Endothelial cell of umbilical vein (primary cell): ENCODE measurements at regions not wholly inside any gene's neighbourhood (a gene's known extent, or its start where the extent isn't known, plus 50 kb on each side); places are given as distances from the start of the nearest gene placed in this dataset.
"Not testable (repeated sequence)": the region's sequence is repeated elsewhere in the genome, so short reads cannot be mapped to it uniquely, and the experiment has no call there.

Source experiments
- CTCF ChIP-seq, 2 donors: IDR thresholded peaks; 1 replicate in 1 of 2; 2 replicates in 1 of 2; pipeline ENCODE4 v1.5.1; 2011; ENCODE audit warnings: low read length in 2 of 2, mild to moderate bottlenecking in 2 of 2, moderate library complexity in 2 of 2, control low read depth in 1 of 2, inconsistent platforms in 1 of 2, low read depth in 1 of 2; ENCODE audit not compliant: insufficient read depth in 1 of 2; ENCODE audit errors: extremely low read depth in 1 of 2
- EZH2 ChIP-seq: IDR thresholded peaks from 2 replicates; pipeline ENCODE4 v1.6.1; 2012; ENCODE audit warnings: borderline replicate concordance, low read depth, mild to moderate bottlenecking, moderate library complexity, low read length, inconsistent platforms; ENCODE audit not compliant: severe bottlenecking
- FOS ChIP-seq: IDR thresholded peaks from 2 replicates; pipeline ENCODE4 v1.6.1; 2011; ENCODE audit warnings: mild to moderate bottlenecking, low read length, moderate library complexity, borderline replicate concordance; ENCODE audit not compliant: insufficient read depth
- GATA2 ChIP-seq: IDR thresholded peaks from 2 replicates; pipeline ENCODE4 v1.7.0; 2011; ENCODE audit warnings: low read depth, mild to moderate bottlenecking, moderate library complexity, mixed read lengths, low read length; ENCODE audit not compliant: insufficient read length, insufficient read depth
- JUN ChIP-seq: IDR thresholded peaks from 2 replicates; pipeline ENCODE4 v1.6.1; 2011; ENCODE audit warnings: borderline replicate concordance, low read depth; ENCODE audit not compliant: insufficient read length, insufficient read depth
- MAX ChIP-seq: IDR thresholded peaks from 2 replicates; pipeline ENCODE4 v1.6.1; 2011; ENCODE audit not compliant: insufficient read depth, insufficient read length
- MYC ChIP-seq: IDR thresholded peaks from one replicate; pipeline ENCODE4 v1.6.1; 2011; ENCODE audit warnings: mild to moderate bottlenecking, low read depth, low read length
- POLR2A ChIP-seq: IDR thresholded peaks from 2 replicates; pipeline ENCODE4 v1.6.1; 2012; ENCODE audit warnings: low read depth, mild to moderate bottlenecking, control low read depth, low read length
- POLR2AphosphoS5 ChIP-seq: IDR thresholded peaks from 2 replicates; pipeline ENCODE4 v1.6.1; 2012; ENCODE audit warnings: low read depth, mild to moderate bottlenecking, control low read depth, low read length, moderate library complexity; ENCODE audit not compliant: insufficient read depth

DNA sequence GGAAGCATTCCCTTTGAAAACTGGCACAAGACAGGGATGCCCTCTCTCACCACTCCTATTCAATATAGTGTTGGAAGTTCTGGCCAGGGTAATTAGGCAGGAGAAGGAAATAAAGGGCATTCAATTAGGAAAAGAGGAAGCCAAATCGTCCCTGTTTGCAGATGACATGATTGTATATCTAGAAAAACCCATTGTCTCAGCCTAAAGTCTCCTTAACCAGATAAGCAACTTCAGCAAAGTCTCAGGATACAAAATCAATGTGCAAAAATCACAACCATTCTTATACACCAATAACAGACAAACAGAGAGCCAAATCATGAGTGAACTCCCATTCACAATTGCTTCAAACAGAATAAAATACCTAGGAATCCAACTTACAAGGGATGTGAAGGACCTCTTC, 1521.3 kb upstream of the TPTE start:
- not testable (repeated sequence) for TF ChIP-seq POLR2A; EZH2; CTCF (IDR thresholded peaks at IDR 0.05; ENCODE audit: extremely low read depth in 1 of 2, insufficient read depth in 1 of 2, low read depth in 1 of 2, low read length in 2 of 2); POLR2AphosphoS5; MAX; GATA2; MYC; FOS; JUN
